ENCODE measurements at regions not wholly inside any gene's neighbourhood (a gene's known extent, or its start where the extent isn't known, plus 50 kb on each side); places are given as distances from the start of the nearest gene placed in this dataset.
"Not testable (repeated sequence)": the region's sequence is repeated elsewhere in the genome, so short reads cannot be mapped to it uniquely, and the experiment has no call there.

DNA sequence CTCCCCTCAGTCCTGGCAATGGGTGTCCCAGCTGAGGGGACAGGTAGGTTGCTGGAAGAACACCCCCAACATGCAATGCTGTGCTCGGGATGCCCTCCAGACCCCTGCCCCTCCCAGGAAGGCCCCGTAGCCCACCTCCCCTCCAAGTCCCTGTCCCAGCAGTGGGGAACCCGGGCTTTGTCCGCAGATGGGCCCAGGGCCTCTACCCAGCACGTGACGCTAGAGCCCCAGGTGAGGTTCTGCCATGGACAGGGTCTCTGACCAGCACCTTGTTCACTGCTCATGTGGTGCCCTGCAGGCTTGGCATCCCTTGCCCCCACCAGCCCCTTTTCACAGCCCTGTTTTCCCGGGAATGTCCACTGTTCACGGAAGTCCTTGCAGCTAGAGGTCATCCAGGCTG lies 220.0 kb upstream of the SGCG start:
- DNase-seq, result no peak

DNA sequence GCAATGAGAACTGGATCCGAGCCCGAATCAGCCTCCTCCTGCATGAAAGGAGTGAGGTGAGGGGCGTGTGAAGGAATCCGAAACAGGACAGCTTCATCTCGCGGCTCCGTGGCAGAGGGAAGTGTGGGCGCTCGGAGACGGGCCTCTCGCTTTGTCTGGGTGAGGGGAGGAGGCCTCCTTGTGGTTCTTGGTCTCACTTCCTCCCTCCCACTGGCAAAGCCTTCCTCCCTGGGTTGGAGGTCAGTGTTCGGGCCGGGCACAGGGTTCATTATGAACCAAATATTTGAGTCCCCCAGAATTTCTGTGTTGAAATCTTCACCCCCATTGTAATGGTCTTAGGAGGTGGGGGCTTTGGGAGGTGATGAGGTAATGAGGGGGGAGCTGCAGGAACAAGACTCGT lies 219.4 kb upstream of the SGCG start:
- not testable (repeated sequence) for DNase-seq

DNA sequence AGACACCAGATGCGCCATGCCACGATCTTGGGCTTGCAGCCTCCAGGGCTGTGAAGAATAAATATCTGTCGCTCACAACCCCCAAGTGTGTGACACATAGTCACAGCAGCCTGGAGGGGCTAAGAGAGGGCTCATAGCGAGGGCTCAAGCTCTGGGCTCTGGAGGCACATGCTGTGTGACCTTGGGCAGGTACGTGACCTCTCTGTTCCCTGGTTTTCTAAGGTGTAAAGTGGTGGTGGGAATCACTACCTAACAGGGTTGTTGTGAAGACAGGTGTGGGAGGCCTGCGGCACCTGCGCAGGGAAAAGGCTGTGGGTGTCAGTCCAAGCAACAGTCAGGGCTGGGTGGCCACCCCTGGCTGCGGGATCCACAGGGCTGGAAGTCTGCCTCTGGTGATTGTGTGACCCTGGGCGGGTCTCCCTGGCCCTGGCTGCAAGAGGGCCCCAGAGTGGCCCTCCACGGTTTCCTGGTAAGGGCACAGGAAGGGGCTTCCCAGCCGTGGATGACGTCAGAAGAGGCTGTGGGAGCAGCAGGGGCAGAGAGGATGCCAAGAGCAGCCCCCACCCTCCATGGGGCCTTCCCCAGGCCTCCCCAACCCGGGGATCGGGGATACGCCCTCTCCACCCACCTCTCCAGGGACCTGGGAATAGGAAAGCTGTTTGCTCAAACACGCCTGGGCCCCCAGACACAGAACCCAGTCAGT lies 218.8 kb upstream of the SGCG start:
- no peak for DNase-seq

DNA sequence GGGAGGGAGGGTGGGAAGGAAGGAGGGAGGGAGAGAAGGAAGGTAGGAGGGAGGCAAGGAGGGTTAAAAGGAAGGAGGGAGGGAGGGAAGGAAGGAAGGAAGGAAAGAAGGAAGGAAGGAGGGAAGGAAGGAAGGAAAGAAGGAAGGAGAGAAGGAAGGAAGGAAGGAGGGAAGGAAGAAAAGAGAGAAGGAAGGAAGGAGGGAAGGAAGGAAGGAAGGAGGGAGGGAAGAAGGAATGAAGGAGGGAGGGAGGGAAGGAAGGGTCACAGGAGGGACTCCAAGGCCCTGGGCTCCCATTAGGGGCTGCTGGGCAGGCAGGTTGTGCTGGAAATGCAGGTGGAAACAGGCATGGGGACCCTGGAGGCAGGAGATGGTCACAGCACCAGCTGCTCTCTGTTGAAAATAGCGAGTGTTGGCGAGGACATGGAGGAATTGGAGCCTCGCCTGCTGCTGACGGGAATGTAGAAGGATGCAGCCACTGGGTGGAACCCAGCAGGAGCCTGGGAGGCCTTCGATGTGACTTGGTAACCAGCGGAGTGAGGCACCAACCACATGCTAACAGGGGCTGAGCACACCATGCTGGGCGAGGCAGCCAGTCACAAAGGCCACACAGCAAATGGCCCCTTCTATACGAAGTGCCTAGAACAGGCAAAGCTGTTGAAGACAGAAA lies 217.3 kb upstream of the SGCG start:
- DNase-seq, result not testable (repeated sequence)

DNA sequence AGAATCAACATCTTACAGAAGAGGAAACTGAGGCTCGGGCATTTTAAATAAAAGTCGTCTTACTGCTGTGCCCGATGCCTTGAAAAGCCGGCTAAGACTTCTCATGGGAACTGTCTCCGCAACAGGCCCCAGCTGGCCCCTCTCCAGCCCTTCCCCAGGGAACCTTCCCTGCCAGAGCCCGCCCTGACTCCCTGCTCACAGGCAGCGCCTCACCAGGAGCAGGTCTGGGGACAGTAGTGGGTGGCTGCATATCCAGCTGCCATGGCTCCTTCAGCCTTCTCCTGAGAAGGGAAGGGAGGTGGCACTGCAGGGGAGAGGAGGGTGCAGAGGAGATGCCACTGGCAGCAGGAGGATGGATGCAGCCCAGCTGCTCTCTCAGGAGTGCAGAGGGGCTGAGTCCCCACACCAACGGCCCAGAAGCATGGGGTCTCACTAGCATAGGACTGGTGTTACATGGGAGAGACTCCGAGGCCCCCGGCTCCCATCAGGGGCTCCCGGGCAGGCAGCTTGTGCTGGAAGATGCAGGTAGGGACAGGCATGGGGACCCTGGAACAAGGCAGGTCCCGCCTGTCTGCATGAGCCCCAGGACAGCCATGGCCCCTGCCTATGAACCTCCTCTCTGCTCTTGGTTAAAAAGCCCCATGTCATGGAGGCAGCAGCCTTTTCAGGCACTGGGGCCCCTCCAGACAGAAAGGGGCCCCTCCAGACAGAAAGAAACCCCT lies 216.4 kb upstream of the SGCG start:
- no peak for DNase-seq

DNA sequence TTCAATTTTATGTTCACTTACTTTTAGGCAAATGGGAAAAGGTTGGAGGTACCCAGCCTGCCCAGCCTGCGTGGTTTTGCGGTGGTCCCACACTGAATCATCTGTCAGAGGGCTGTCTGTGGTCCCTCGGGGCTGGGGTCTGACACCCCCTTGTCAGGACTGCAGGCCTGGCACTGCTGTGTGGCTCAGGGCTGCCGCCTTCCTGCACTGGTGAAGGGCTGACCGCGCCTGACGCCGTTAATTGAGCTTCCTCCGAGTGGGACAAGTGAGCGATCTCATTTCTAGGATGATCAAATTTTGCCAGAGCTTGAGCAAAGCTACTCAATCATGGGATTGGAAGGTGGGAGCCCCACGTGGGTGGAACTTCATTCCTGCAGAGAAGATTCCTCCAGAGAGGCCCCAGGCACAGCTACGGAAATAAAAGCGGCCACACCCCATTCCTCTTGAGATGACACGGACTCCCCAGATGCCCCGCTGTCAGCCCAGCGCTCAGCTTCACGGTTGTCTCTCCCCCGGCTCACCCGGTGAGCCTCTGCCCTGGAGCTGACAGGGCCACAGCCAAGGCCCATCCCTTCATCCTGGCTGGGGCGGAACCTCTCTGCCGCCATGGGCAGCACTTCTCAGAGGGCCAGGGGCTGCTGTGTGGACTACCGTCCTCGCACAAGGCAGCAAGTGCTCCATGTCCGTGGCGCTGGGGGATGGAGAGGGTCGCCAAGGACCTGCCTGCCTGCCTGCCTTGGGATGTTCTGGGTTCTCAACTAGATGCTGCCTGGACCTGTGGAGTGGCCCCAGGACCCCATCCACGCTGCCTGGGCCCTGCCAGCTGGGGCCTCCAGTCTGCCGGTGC lies 215.5 kb upstream of the SGCG start:
- DNase-seq, result not testable (repeated sequence)

DNA sequence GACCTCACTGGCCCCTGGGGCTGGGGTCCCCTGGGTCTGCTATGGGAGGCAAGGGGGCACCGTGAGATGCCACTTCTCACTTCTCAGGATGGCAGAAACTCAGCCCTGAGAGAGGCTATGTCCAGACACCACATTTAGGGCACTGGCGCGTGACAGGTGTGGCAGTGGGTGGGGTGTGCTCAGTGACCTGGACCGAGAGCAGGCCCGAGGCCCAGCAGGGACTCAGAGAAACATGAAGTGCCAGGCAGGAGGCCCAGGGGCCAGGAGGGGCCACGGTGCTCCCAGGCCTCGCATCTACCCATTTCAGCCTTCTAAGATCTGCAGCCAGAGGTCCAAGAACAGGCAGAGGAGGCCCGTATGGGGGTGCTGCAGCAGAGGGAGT lies 214.9 kb upstream of the SGCG start:
- not testable (repeated sequence) for DNase-seq

DNA sequence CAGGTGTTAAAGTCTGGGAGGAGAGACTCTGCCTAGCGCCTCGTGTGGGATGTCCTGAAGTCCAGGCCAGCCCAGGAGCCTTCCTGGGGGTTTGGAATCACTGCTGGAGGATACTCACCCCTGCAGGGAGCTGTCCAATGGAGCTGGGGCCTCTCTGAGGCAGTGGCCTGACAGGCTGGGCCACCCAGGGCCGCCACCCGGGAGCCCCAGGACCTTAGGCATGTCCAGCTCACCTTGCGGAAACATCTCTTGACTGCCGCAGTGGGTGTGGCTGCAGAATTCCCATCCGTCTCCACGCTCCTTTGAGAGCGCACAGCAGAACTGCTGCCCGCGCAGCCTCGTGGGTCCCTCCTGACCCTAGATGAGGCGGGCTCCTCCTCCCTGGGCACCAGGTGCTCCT lies 214.0 kb upstream of the SGCG start:
- DNase-seq, result not testable (repeated sequence)

DNA sequence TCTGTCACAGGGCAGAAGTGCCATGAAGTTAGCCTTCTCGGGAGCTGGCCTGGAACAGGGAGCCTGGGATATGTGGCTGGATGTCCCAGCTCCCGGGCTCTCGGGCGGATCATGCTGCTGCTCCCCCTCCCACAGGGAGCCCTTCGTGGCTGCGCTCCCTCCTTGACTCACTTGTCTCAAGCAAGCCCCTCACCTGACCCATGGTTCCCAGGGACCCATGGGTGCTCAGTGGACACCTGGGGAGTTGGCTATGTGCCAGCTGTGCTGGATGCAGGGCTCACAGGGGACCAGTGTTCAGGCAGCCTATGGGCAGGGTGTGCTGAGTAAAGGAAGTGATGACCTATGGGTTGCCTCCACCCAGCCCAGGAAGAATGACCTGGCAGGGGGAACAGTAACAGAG lies 213.1 kb upstream of the SGCG start:
- no peak for DNase-seq

DNA sequence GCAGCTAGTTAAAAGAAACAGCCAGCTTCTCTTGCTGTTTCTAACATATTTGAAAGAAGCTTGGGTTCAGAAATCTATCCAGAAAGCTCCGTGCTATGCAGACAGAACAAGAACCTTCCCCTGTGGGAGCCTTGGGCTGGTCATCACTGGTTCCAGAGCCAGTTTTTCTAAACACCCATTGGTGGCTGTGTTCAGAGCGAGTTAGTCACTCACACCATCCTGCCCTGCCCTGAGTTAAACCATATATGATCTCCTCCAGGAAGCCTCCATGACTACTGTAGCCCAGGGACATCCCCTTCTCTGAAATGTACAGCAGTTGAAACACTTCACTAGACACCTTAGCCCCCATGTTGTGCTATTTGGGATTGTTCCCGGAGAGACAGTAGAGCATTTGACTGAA lies 200.8 kb upstream of the SGCG start:
- no peak for DNase-seq

DNA sequence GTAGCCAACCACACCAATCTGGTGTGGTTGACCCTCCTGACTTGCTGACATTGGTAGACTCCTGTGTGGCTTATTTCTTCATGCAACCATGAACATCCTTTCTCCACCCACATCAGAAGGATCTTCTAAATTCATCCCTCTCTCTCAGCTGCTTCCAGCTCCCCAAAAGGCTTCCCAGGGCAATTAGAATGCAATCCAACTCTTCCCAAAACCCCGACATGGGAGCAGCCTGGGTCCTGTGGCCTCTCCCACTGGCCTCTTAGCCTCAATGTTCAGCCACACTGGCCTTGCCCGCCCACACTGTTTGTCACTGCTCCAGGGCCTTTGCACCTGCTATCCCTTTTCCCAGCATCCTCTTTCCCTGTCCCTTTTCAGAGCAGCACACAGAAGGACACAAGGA lies 199.8 kb upstream of the SGCG start:
- DNase-seq, result no peak

DNA sequence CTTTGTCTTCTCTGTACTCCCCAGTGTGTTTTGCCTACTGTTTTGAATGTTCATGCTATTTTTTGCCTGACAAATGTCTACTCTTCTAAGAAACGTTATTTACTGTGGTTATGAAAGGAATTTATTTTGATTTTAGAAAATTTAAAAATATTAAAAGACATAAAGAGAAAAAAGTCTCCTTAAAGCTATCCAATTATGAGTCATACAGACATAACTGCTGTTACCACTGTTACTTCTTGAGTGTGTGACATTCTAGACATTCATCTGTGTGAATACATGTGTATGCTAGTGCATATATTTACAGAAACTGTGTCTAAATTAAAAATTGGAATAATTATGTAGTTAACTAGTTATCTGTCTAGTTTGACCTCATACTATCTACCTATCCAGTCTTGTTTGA lies 187.6 kb upstream of the SGCG start:
- DNase-seq, result no peak

DNA sequence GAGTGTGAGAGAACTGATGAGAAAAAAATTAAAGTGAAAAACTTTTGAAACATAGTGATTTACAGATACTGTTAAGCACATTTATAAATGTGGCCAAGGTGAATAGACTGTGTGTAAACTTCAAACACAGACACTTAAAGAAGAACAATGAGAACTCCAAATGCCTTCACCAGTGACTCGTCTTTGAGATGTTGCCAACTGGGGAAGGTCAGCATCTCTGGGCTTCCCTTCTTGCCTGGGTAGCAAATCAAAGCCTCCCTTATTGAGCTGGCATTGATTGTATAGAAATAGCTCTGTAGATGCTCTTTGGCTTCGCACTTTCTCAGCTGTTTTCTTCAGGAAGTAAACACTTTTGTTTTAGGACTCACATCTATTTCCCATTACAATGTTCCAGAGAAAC lies 177.3 kb upstream of the SGCG start:
- no peak for DNase-seq

DNA sequence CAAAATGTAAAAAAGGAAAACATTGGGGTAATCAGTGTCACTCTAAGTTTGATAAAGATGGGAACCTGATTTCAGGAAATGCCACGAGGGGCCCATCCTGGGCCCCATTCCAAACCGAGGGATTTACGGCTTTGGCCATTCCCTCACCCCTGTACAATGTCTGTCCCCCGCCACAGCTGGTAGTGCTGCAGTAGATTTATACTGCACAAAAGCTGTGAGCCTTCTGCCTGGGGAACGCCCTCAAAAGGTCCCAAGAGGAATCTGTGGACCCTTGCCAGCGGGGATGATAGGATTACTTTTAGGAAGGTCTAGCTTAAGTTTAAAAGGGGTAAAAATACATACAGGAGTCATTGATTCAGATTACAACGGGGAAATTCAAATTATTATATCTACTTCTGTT lies 173.4 kb upstream of the SGCG start:
- DNase-seq, result no peak

DNA sequence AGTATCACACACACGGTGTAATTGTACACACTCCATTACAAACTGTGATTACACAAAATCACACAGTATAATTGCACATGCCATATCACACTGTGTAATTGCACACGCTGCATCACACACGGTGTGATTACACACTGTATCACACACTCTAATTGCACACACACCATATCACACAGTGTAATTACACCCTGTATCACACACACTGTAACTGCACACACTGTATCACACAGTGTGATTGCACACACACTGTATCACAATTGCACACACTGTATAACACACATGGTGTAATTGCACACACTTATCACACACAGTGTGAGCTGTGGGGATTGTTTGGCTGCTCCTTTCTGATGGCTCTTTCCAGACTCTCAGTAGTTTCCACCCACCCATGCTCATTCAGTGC lies 162.6 kb upstream of the SGCG start:
- DNase-seq, result no peak

DNA sequence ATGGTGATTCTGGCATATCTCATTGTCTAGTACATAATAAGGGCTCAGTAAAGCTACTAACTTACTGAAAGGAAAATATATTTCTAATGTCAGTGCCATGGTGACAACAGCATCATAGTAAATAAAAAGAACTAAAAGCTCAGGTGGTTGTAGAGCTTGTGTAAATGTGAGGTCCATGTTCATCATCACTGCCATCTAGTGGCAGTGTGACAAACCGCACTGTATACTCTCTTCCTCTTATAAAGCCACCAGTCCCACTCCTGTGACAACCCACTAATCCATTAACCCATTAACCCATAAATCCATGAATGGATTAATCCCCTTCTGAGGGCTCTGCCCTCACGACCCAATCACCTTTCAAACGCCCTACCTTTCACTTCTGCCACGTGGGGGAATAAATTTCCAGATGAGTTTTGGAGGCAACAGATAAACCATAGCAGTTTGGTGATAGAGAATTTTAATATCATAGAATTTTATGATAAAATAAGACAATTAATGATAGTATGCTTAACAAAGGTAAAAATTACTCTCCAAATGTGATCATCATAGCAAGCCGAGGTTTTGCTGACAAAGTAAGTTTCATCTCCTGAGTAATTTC lies 160.4 kb upstream of the SGCG start:
- no peak for DNase-seq

DNA sequence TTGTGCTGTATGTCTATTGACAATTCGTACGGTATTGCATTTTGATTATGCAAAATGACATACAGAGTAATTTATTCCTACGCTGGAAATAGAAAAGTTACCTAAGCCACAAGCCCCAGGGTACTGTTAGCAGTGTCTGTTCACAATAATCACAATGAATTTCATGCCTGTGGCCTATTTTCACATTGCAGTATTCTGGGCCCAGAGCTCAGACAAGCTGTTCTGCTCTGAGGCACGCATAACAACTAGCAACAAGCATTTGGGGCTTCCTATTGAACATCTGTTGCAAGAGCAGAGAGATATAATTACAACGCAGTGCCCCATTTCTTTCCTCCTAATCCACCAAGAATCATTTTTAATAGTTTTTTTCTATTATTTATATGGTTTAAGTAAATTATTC lies 158.9 kb upstream of the SGCG start:
- no peak for DNase-seq

DNA sequence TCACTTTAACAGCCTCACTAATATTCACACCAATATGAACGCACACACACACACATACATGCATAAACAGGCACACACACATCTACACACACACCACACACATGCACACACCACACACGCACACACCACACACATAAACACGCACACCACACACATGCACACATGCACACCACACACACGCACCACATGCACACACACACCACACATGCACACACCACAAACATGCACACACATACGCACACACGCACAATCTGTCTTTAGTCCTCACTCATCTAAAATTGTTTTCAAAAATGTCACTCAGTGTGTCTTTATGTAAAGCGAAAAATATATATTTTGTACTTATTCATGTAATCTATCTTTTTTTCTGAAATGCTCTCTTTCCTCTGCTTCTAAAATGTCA lies 158.1 kb upstream of the SGCG start:
- DNase-seq, result no peak

DNA sequence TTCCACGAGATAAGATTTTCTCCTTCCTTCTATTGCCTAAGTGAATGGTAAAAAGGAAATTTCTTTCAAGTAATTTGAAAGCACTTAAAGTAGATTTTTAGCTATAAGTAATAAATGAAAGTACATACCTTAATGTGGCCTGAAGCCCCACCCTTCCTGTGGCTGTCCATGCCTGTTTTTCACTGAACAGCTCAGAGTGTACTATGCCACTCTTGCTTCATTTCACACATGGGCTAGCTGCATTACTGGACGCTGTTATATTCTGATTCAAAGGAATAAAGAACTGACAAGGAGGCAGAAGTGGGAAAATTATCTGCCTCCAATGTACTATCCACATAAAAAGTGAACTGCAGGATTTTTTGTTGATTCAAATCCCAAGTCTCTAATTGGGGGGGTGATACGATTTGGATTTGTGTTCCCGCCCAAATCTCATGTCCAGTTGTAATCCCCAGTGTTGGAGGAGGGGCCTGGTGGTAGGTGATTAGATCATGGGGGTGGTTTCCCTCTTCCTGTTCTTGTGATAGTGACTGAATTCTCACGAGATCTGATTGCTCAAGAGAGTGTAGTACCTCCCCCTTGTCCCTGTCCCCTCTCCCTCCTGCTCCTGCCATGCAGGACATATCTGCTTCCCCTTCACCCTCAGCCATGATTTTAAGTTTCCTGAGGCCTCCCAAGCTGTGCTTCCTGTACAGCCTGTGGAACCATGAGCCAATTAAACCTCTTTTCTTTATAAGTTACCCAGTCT lies 154.7 kb upstream of the SGCG start:
- no peak for DNase-seq

DNA sequence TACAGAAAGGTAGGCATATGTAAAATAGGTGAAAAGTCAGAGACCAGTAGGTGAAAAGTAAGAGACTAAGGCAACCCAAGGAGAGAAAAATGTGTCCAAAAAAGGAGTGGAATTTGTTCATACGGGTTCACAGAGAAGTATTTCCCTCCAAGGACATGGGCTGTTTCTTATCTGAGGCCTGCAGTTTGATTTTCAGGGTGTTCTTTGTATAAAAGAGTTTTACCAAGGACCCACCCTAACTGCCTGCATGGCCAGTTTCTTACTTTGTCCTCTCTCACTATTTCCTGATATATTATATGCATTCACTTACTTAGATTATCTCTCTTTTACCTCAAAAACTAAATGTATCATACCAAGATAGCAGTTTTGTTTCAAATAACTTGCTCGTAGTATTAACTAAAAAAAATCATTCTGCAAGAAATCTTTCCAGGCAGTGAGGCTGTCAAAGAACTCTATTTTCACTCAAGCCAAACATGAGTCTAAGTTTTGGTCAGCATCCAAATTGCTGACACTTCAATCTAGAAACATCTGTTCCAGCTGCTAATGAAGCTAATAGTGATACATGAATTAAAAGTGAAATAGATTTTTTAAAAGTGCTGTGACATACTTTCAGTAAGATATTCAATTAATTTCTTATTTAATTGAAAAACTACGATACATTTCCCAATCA lies 141.4 kb upstream of the SGCG start:
- DNase-seq, result no peak

DNA sequence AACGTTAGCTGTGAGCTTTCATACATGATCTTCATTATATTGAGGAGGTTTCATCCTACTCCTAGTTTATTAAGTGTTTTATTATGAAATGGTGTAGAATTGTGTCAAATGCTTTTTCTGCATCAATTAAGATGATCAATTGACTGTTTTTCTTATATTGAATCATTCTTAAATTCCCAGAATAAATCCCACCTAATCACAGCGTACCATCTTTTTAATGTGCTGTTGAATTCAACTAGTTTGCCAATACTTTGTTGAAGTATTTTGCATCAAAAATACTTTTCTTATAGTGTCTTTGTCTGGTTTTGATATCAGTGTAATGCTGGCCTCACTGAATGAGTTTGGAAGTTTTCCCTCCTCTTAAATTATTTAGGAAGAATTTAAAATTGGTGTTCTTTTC lies 138.6 kb upstream of the SGCG start:
- DNase-seq, result no peak

DNA sequence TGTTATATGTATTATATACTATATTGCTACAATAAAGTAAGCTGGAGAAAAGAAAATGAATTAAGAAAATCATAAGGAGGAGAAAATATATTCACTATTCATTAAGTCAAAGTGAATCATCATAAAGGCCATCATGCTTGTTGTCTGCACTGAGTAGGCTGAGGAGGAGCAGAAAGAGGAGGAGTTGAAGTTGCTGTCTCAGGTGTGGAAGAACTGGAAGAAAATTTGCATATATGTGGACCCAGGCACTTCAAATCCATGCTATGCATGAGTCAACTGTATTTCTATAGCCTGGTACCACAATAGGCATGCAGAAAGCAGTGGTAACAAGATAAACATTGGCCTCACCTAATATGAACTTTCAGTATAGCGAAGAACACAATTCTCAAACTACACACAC lies 135.9 kb upstream of the SGCG start:
- no peak for DNase-seq
